ENCODE measurements at regions not wholly inside any gene's neighbourhood (a gene's known extent, or its start where the extent isn't known, plus 50 kb on each side); places are given as distances from the start of the nearest gene placed in this dataset.

GRCh38 chr3:103924544-103924943 lies 1442.2 kb upstream of the ALCAM start:
- no peak overlapping the region for H3K27ac ChIP-seq
- TF ChIP-seq, protein P1, sequence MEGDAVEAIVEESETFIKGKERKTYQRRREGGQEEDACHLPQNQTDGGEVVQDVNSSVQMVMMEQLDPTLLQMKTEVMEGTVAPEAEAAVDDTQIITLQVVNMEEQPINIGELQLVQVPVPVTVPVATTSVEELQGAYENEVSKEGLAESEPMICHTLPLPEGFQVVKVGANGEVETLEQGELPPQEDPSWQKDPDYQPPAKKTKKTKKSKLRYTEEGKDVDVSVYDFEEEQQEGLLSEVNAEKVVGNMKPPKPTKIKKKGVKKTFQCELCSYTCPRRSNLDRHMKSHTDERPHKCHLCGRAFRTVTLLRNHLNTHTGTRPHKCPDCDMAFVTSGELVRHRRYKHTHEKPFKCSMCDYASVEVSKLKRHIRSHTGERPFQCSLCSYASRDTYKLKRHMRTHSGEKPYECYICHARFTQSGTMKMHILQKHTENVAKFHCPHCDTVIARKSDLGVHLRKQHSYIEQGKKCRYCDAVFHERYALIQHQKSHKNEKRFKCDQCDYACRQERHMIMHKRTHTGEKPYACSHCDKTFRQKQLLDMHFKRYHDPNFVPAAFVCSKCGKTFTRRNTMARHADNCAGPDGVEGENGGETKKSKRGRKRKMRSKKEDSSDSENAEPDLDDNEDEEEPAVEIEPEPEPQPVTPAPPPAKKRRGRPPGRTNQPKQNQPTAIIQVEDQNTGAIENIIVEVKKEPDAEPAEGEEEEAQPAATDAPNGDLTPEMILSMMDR (IDR thresholded peaks at IDR 0.05), result no peak
- no peak for TF ChIP-seq ZFX (IDR thresholded peaks at IDR 0.05; ENCODE audit: borderline replicate concordance)

DNA sequence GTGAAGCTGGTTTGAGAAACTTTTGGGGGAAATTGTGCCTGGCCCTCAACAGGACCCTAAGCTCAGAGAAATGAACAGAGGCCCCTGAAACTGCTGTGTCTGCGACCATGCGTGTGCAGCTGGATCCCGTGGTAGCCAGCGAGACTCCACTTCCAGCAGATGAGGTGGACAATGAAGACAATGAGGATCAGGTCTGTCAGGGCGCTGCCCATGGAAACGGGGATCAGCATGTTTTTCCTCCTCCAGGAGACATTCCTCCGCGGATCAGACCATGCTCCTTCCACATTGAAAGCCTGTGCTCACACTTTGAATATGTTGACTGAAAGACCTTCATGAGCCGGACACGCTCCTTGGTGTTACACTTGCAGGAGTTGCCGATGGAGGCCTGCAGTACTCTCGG lies 1439.8 kb upstream of the ALCAM start:
- TF ChIP-seq ZFX (IDR thresholded peaks at IDR 0.05; ENCODE audit: borderline replicate concordance), result no peak
- TF ChIP-seq, protein P1 (IDR thresholded peaks at IDR 0.05), result no peak
- H3K27ac ChIP-seq, result no peak overlapping the region

DNA sequence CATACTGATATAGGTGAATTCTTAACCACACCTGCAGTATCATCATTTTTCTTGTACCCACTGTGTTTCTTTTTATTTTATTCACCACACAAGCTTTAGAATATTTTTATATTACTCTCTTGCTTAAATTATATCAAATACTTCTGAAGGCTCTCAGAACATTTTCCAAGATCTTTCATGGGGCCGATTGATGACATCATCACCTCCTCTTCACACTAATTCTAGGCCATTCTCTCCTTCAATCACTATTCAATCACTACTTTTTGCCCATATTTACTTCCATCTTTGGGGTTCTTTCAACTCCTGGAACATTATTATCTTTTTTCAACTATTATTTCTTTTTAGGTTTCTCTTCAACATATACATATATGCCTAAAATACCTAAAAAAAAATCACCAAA lies 1438.8 kb upstream of the ALCAM start:
- no peak overlapping the region for H3K27ac ChIP-seq
- TF ChIP-seq, protein P1 (IDR thresholded peaks at IDR 0.05), result no peak
- TF ChIP-seq ZFX (IDR thresholded peaks at IDR 0.05; ENCODE audit: borderline replicate concordance), result no peak

DNA sequence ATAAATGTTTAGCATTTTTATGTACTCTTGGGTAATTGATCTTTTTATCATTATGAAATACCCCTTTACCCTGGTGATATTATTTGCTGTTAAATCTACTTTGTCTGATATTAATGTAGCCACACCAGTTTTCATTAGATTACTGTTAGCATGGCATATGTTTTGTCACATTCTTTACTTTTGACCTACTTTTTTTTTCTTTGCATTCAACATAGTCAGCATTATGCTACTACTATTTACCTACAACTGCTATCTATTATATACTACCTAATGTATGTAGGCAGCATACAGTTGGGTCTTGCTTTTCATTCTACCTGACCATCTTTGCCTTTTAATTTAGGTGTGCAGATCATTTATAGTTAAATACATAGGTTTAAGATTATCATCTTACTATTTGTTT lies 1429.6 kb upstream of the ALCAM start:
- no peak overlapping the region for H3K27ac ChIP-seq
- TF ChIP-seq, protein P1 (IDR thresholded peaks at IDR 0.05), result no peak
- TF ChIP-seq ZFX (IDR thresholded peaks at IDR 0.05; ENCODE audit: borderline replicate concordance), result no peak

DNA sequence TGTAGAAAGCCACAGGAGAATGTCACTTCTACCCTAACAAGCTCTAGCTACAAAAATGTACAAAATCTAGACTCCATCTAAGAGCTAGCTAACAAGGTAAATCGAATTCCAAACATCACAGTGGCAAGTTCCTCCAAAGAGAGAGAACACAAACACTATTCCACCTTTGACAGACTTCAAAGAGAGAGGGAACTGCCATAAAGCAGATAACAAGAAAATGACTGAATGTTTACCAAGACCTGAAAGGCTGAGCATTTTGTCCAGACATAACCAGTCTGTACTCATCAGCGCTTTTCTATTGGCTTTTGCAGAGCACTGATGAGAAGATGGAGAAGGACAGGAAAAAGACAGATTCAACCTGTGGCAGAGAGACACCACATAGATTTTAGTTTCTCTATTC lies 1419.6 kb upstream of the ALCAM start:
- no peak overlapping the region for H3K27ac ChIP-seq
- TF ChIP-seq, protein P1 (IDR thresholded peaks at IDR 0.05), result no peak
- no peak for TF ChIP-seq ZFX (IDR thresholded peaks at IDR 0.05; ENCODE audit: borderline replicate concordance)

GRCh38 chr3:103949693-103950092 lies 1417.0 kb upstream of the ALCAM start:
- TF ChIP-seq ZFX (IDR thresholded peaks at IDR 0.05; ENCODE audit: borderline replicate concordance), result no peak
- TF ChIP-seq, protein P1 (IDR thresholded peaks at IDR 0.05), result no peak
- H3K27ac ChIP-seq, result no peak overlapping the region

- no peak overlapping the region for H3K27ac ChIP-seq
- TF ChIP-seq ZFX (IDR thresholded peaks at IDR 0.05; ENCODE audit: borderline replicate concordance), result no peak
- TF ChIP-seq, protein P1 (IDR thresholded peaks at IDR 0.05), result no peak
Measured at GRCh38 chr3:103950676-103951075, 1416.0 kb upstream of the ALCAM start.

Measured in 22Rv1 (cell line).